HCEC 1CT (cell line): ENCODE measurements at regions not wholly inside any gene's neighbourhood (a gene's known extent, or its start where the extent isn't known, plus 50 kb on each side); places are given as distances from the start of the nearest gene placed in this dataset.

ENCODE experiments used
- DNase-seq: peaks from one replicate; pipeline ENCODE4 v3.0.0-alpha.2; 2017

DNA sequence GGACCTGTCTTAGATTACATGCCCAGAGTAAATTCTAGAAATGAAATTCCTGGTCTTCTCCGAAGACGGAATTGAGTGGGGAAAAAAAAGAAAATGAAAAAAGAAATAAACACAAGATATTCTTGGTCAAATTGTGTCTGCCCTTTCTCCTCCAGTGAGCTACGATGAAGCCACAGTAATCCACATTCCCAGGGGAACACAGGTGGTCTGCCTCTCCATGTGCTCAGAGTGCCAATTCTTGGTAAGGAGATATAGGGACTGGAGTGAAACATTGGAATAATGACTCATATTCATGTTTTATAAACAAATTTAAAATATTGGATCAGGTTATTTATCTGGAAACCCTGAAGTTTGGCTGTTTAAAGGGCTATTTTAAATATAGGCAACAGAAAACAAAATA lies 54.2 kb upstream of the MGST2 start:
- DNase-seq, result no peak

DNA sequence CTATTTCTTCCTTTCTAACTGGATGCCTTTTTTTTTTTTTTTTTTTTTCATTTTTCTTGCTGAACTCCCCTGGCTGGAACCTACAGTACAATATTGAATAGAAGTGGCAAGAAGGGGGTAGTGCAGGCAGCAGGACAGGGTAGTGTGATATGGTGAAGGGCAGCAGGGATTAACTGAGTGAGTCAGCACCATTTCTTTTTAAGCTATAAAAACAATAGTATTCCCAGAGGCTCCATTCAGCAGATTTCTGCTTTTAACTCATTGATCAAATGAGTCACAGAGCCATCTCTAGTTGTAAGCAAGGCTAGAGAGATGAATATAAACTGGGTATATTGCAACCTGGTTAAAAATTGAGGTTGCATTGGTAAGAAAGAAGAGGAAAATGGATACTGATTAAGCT lies 53.6 kb upstream of the SETD7 start:
- peak; percentile 56 for DNase-seq

DNA sequence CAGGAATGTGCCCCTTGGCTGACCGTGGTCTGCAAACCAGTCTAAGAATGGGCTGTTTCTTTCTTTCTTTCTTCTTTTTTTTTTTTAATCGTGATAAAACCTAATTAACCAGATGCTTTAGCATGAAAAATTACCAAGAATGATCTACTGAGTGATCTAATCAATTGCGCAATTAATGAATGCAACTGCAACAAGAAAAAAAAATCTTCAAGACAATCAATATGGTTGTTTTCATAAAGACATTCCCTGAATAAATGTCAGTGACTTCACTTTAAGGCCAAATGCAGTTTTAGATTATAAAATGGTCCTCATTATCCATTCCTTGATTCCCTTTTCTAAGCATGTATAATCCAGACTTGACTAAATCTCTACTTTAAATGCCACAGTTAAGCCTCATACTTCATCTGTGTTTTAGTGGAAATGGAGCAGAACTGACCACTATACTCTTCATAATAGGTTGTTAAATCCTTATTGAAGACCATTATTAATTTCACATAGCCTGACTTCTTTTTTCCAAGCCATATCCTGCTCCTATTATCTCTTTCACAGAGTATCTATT lies 51.6 kb upstream of the SETD7 start:
- DNase-seq, result no peak

- DNase-seq, result peak; percentile 61
These were observed 50.8 kb upstream of the SETD7 start for GRCh38 chr4:139606579-139607501.

GRCh38 chr4:139606103-139606502 lies 50.1 kb upstream of the SETD7 start:
- no peak for DNase-seq
